Neural cell (in vitro differentiated cells): ENCODE measurements at regions not wholly inside any gene's neighbourhood (a gene's known extent, or its start where the extent isn't known, plus 50 kb on each side); places are given as distances from the start of the nearest gene placed in this dataset.

Experiments
- H2AFZ ChIP-seq: fragments of 200-600, 300-800 bp; sonication (generic), shearing (Covaris generic); 2 replicates; pipeline ENCODE4 v1.6.0; 2014; ENCODE audit warnings: low read depth, mild to moderate bottlenecking, antibody characterized with exemption, low read length, moderate library complexity
- H3F3A ChIP-seq: fragments of 200-600 bp; shearing (Covaris generic); 2 replicates; pipeline ENCODE4 v1.6.1; 2016; ENCODE audit warnings: mild to moderate bottlenecking, moderate library complexity, mixed read lengths, antibody characterized with exemption, low read length; ENCODE audit not compliant: insufficient read depth, poor library complexity, severe bottlenecking
- H3K27ac ChIP-seq: fragments of 200-600, 300-800 bp; sonication (generic), shearing (Covaris generic); 2 replicates; pipeline ENCODE4 v1.5.1; 2014; ENCODE audit warnings: mild to moderate bottlenecking, low read length, moderate library complexity
- H3K27me3 ChIP-seq: fragments of 300-800, 200-600 bp; sonication (generic), shearing (Covaris generic); 2 replicates; pipeline ENCODE4 v1.6.0; 2014; ENCODE audit warnings: mild to moderate bottlenecking, low read depth, low read length, moderate library complexity; ENCODE audit not compliant: insufficient read depth
- H3K36me3 ChIP-seq: fragments of 300-800, 200-600 bp; sonication (generic), shearing (Covaris generic); 2 replicates; pipeline ENCODE4 v1.5.1; 2014; ENCODE audit warnings: mild to moderate bottlenecking, antibody characterized with exemption, low read length, moderate library complexity; ENCODE audit not compliant: insufficient read depth
- H3K4me2 ChIP-seq: fragments of 300-800, 200-600 bp; sonication (generic), shearing (Covaris generic); 2 replicates; pipeline ENCODE4 v1.6.0; 2014; ENCODE audit warnings: mild to moderate bottlenecking, low read length
- H3K4me3 ChIP-seq: fragments of 300-800, 200-600 bp; sonication (generic), shearing (Covaris generic); 2 replicates; pipeline ENCODE4 v1.5.1; 2014; ENCODE audit warnings: mild to moderate bottlenecking, low read length, moderate library complexity
- H3K79me2 ChIP-seq: fragments of 200-600 bp; shearing (Covaris generic); replicated peaks from 2 replicates; pipeline ENCODE4 v1.6.0; 2014; ENCODE audit warnings: mild to moderate bottlenecking, low read length, moderate library complexity; ENCODE audit not compliant: insufficient read depth
- H3K9ac ChIP-seq: fragments of 300-800, 200-600 bp; sonication (generic), shearing (Covaris generic); 2 replicates; pipeline ENCODE4 v1.6.1; 2016; ENCODE audit warnings: mild to moderate bottlenecking, low read length, mixed read lengths
- H3K9me2 ChIP-seq: fragments of 200-600 bp; shearing (Covaris generic); 2 replicates; pipeline ENCODE4 v1.6.1; 2016; ENCODE audit warnings: mild to moderate bottlenecking, low read length, mixed read lengths; ENCODE audit not compliant: insufficient read depth
- H3K9me3 ChIP-seq: fragments of 200-600, 300-800 bp; sonication (generic), shearing (Covaris generic); 2 replicates; pipeline ENCODE4 v1.6.1; 2016; ENCODE audit warnings: mild to moderate bottlenecking, mixed run types, low read length, moderate library complexity, mixed read lengths
- H4K20me1 ChIP-seq: fragments of 200-600 bp; shearing (Covaris generic); 2 replicates; pipeline ENCODE4 v1.6.1; 2016; ENCODE audit warnings: mild to moderate bottlenecking, mixed run types; ENCODE audit not compliant: insufficient read depth
- EP300 ChIP-seq: fragments of 450-650 bp; conservative IDR thresholded peaks from 2 replicates; pipeline ENCODE4 v1.6.1; 2014; ENCODE audit warnings: antibody characterized with exemption, mild to moderate bottlenecking, moderate library complexity; ENCODE audit not compliant: poor library complexity, severe bottlenecking
- EZH2 ChIP-seq: fragments of 200-600, 300-800 bp; shearing (Covaris generic), sonication (generic); IDR thresholded peaks from 2 replicates; pipeline ENCODE4 v1.6.1; 2014; ENCODE audit warnings: antibody characterized with exemption, low read length, borderline replicate concordance, mild to moderate bottlenecking; ENCODE audit not compliant: insufficient read depth, poor library complexity, severe bottlenecking
- MXI1 ChIP-seq: fragments of 450-650 bp; conservative IDR thresholded peaks from 2 replicates; pipeline ENCODE4 v1.6.1; 2014; ENCODE audit warnings: antibody characterized with exemption, mild to moderate bottlenecking; ENCODE audit not compliant: poor library complexity, severe bottlenecking
- POLR2AphosphoS5 ChIP-seq: IDR thresholded peaks from 2 replicates; pipeline ENCODE4 v1.6.1; 2012
- RAD21 ChIP-seq: fragments of 450-650 bp; conservative IDR thresholded peaks from 2 replicates; pipeline ENCODE4 v1.6.1; 2014; ENCODE audit warnings: antibody characterized with exemption, mild to moderate bottlenecking, moderate library complexity
- SMC3 ChIP-seq: fragments of 450-650 bp; conservative IDR thresholded peaks from 2 replicates; pipeline ENCODE4 v1.6.1; 2014; ENCODE audit warnings: antibody characterized with exemption, mild to moderate bottlenecking, moderate library complexity; ENCODE audit not compliant: poor library complexity
- TAF1 ChIP-seq: IDR thresholded peaks from 2 replicates; pipeline ENCODE4 v1.6.1; 2012; ENCODE audit warnings: low read depth
- TF ChIP-seq, protein P1 (sequence below): IDR thresholded peaks from 2 replicates; pipeline ENCODE4 v1.6.1; 2012; ENCODE audit warnings: borderline replicate concordance
- TF ChIP-seq, protein P2 (sequence below): fragments of 450-650 bp; IDR thresholded peaks from 2 replicates; pipeline ENCODE4 v1.5.1; 2014; ENCODE audit warnings: antibody characterized with exemption, mild to moderate bottlenecking, moderate library complexity; ENCODE audit not compliant: poor library complexity, severe bottlenecking

GRCh38 chr5:155605920-155606319, 592.4 kb downstream of the KIF4B start:
- no peaks in the 10 kb centered on the region for H3F3A ChIP-seq
- H3K9me3 ChIP-seq, result no peaks in the 10 kb centered on the region
- no peak overlapping the region for H3K4me3 ChIP-seq
- H3K9me2 ChIP-seq, result no peaks in the 10 kb centered on the region
- H3K79me2 ChIP-seq, result no peaks in the 10 kb centered on the region
- no peak overlapping the region for H3K9ac ChIP-seq
- H3K36me3 ChIP-seq, result no peaks in the 10 kb centered on the region
- H3K4me2 ChIP-seq, result no peak overlapping the region
- H2AFZ ChIP-seq, result no peak overlapping the region
- TF ChIP-seq SMC3 (no peak), EP300 (no peak), TAF1 (no peak), POLR2AphosphoS5 (no peak), EZH2 (no peak), MXI1 (no peak), RAD21 (no peak)
- TF ChIP-seq, protein P1, sequence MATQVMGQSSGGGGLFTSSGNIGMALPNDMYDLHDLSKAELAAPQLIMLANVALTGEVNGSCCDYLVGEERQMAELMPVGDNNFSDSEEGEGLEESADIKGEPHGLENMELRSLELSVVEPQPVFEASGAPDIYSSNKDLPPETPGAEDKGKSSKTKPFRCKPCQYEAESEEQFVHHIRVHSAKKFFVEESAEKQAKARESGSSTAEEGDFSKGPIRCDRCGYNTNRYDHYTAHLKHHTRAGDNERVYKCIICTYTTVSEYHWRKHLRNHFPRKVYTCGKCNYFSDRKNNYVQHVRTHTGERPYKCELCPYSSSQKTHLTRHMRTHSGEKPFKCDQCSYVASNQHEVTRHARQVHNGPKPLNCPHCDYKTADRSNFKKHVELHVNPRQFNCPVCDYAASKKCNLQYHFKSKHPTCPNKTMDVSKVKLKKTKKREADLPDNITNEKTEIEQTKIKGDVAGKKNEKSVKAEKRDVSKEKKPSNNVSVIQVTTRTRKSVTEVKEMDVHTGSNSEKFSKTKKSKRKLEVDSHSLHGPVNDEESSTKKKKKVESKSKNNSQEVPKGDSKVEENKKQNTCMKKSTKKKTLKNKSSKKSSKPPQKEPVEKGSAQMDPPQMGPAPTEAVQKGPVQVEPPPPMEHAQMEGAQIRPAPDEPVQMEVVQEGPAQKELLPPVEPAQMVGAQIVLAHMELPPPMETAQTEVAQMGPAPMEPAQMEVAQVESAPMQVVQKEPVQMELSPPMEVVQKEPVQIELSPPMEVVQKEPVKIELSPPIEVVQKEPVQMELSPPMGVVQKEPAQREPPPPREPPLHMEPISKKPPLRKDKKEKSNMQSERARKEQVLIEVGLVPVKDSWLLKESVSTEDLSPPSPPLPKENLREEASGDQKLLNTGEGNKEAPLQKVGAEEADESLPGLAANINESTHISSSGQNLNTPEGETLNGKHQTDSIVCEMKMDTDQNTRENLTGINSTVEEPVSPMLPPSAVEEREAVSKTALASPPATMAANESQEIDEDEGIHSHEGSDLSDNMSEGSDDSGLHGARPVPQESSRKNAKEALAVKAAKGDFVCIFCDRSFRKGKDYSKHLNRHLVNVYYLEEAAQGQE, result no peak
- TF ChIP-seq, protein P2, sequence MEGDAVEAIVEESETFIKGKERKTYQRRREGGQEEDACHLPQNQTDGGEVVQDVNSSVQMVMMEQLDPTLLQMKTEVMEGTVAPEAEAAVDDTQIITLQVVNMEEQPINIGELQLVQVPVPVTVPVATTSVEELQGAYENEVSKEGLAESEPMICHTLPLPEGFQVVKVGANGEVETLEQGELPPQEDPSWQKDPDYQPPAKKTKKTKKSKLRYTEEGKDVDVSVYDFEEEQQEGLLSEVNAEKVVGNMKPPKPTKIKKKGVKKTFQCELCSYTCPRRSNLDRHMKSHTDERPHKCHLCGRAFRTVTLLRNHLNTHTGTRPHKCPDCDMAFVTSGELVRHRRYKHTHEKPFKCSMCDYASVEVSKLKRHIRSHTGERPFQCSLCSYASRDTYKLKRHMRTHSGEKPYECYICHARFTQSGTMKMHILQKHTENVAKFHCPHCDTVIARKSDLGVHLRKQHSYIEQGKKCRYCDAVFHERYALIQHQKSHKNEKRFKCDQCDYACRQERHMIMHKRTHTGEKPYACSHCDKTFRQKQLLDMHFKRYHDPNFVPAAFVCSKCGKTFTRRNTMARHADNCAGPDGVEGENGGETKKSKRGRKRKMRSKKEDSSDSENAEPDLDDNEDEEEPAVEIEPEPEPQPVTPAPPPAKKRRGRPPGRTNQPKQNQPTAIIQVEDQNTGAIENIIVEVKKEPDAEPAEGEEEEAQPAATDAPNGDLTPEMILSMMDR, result no peak
- H4K20me1 ChIP-seq, result no peaks in the 10 kb centered on the region
- no peaks in the 10 kb centered on the region for H3K27me3 ChIP-seq
- H3K27ac ChIP-seq, result no peak overlapping the region

DNA sequence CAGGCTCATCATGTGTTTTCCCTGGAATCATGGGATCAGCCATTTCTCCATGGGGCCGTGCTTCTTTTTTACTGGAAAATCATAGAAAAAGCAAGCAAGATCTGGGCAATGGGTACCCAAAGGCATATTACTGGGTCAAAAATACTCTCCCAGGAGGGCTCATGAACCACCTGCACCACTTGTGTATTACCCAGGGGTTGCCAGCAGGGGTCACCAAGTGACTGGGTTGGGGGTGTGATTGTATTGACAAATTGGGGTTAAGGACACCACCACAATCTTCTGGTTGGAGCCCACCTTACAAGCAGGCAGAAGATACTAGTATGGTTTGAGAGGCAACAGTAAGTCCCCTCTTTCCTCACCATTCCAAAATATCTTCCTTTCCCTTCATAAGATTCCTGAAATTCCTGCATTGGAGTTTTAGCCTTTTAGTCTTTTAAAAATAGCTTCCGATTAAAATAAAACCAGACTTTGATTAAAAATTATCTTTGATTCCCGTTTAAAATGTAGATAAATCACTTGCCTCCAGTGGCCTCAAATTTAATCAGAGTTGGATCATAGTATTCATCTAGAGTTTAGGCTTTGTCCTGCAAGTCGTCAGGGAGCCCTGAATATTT, 603.3 kb downstream of the KIF4B start:
- TF ChIP-seq, protein P1, result no peak
- TF ChIP-seq POLR2AphosphoS5 (no peak), TAF1 (no peak), SMC3 (peak; percentile 66), RAD21 (peak; percentile 67)
- TF ChIP-seq, protein P2, result peak; percentile 61
- Histone ChIP-seq H3K9me3 (no peaks in the 10 kb centered on the region), H3K9me2 (no peaks in the 10 kb centered on the region), H3K79me2 (no peaks in the 10 kb centered on the region), H3K27me3 (no peaks in the 10 kb centered on the region), H3K27ac (no peak overlapping the region), H2AFZ (no peak overlapping the region), H3K36me3 (no peaks in the 10 kb centered on the region), H3K4me3 (no peak overlapping the region), H3K9ac (no peak overlapping the region), H3F3A (no peaks in the 10 kb centered on the region), H3K4me2 (no peak overlapping the region), H4K20me1 (no peaks in the 10 kb centered on the region)
